Tibial nerve (tissue), 3 donors: ENCODE measurements at regions not wholly inside any gene's neighbourhood (a gene's known extent, or its start where the extent isn't known, plus 50 kb on each side); places are given as distances from the start of the nearest gene placed in this dataset.

ENCODE experiments used
- CTCF ChIP-seq, 5 experiments: fragments of 200-600 bp in 3 of 5; fragments of 450-650 bp in 2 of 5; sonication (generic) in 3 of 5; IDR thresholded peaks; one replicate each; pipeline ENCODE4 v1.5.1; 2016 to 2019; ENCODE audit warnings: antibody characterized with exemption in 5 of 5, mild to moderate bottlenecking in 3 of 5, moderate library complexity in 2 of 5
- POLR2A ChIP-seq, 2 donors: fragments of 450-650 bp; IDR thresholded peaks; one replicate each; pipeline ENCODE4 v1.6.1; 2017; ENCODE audit warnings: antibody characterized with exemption in 2 of 2, mild to moderate bottlenecking in 2 of 2, moderate library complexity in 2 of 2

- TF ChIP-seq CTCF (IDR thresholded peaks at IDR 0.05) (no peak), POLR2A (IDR thresholded peaks at IDR 0.05) (no peak)
These were observed 97.5 kb upstream of the EFEMP1 start for GRCh38 chr2:56021136-56021474.
